Femur (tissue), 1 donor: ENCODE measurements at regions not wholly inside any gene's neighbourhood (a gene's known extent, or its start where the extent isn't known, plus 50 kb on each side); places are given as distances from the start of the nearest gene placed in this dataset.

ENCODE experiments used
- DNase-seq: peaks from one replicate; pipeline ENCODE4 v3.0.0-alpha.2; 2017

GRCh38 chr18:46352520-46353250, 248.5 kb downstream of the HAUS1 start:
- no peak for DNase-seq

- DNase-seq = no peak
Measured at GRCh38 chr18:46353460-46353859, 249.3 kb downstream of the HAUS1 start.

GRCh38 chr18:46356278-46357033, 252.3 kb downstream of the HAUS1 start:
- no peak for DNase-seq

GRCh38 chr18:46360102-46360699, 256.0 kb downstream of the HAUS1 start:
- DNase-seq = no peak

GRCh38 chr18:46360866-46361265, 256.7 kb downstream of the HAUS1 start:
- peak; percentile 44 for DNase-seq

GRCh38 chr18:46362533-46362932, 258.3 kb downstream of the HAUS1 start:
- DNase-seq = no peak

- DNase-seq = no peak
Measured at GRCh38 chr18:46364048-46364447, 259.9 kb downstream of the HAUS1 start.

GRCh38 chr18:46366201-46366600, 262.0 kb downstream of the HAUS1 start:
- peak; percentile 47 for DNase-seq

- peak; percentile 60 for DNase-seq
Measured at GRCh38 chr18:46366751-46367376, 262.7 kb downstream of the HAUS1 start.

GRCh38 chr18:46369323-46369722, 265.1 kb downstream of the HAUS1 start:
- DNase-seq = no peak

- DNase-seq = no peak
Measured at GRCh38 chr18:46370898-46371297, 266.7 kb downstream of the HAUS1 start.

GRCh38 chr18:46372670-46373069, 268.5 kb downstream of the HAUS1 start:
- no peak for DNase-seq

GRCh38 chr18:46373131-46373530, 268.9 kb downstream of the HAUS1 start:
- no peak for DNase-seq

GRCh38 chr18:46373791-46374190, 269.6 kb downstream of the HAUS1 start:
- DNase-seq = no peak

- DNase-seq = peak; percentile 42
Measured at GRCh38 chr18:46374850-46375249, 270.7 kb downstream of the HAUS1 start.

GRCh38 chr18:46377557-46377956, 273.4 kb downstream of the HAUS1 start:
- DNase-seq = no peak

- DNase-seq = no peak
Measured at GRCh38 chr18:46378126-46378863, 274.1 kb downstream of the HAUS1 start.

- DNase-seq = no peak
Measured at GRCh38 chr18:46378864-46379207, 274.7 kb downstream of the HAUS1 start.

- DNase-seq = no peak
Measured at GRCh38 chr18:46379323-46379950, 275.3 kb downstream of the HAUS1 start.

GRCh38 chr18:46385124-46385523, 271.9 kb downstream of the LOXHD1 start:
- DNase-seq = no peak

GRCh38 chr18:46386788-46387187, 270.2 kb downstream of the LOXHD1 start:
- peak; percentile 78 for DNase-seq

- peak; percentile 70 for DNase-seq
Measured at GRCh38 chr18:46387441-46388131, 269.4 kb downstream of the LOXHD1 start.
